Stomach (tissue), 8 donors: ENCODE measurements at regions not wholly inside any gene's neighbourhood (a gene's known extent, or its start where the extent isn't known, plus 50 kb on each side); places are given as distances from the start of the nearest gene placed in this dataset.

Experiments
- DNase-seq, 2 donors: peaks; one replicate each; pipeline versions ENCODE4 v3.0.0 to v3.0.0-alpha.2; 2013 to 2019
- H3K27ac ChIP-seq, 5 donors: fragments of 200-600 bp in 4 of 5; sonication (generic) in 4 of 5; one replicate each; pipeline ENCODE4 v1.5.1; 2013 to 2019; ENCODE audit warnings: mild to moderate bottlenecking in 1 of 5, moderate library complexity in 1 of 5
- H3K27me3 ChIP-seq, 3 donors: fragments of 200-600 bp; sonication (generic); one replicate each; pipeline ENCODE4 v1.5.1; 2017 to 2019; ENCODE audit warnings: mixed run types in 1 of 3
- H3K36me3 ChIP-seq, 4 donors: fragments of 200-600 bp; sonication (generic); 1 replicate in 3 of 4; 2 replicates in 1 of 4; pipeline ENCODE4 v1.5.1; 2016 to 2019
- H3K4me1 ChIP-seq, 4 donors: fragments of 200-600 bp; sonication (generic); one replicate each; pipeline ENCODE4 v1.5.1; 2016 to 2019
- H3K4me3 ChIP-seq, 4 donors: fragments of 200-600 bp; sonication (generic) in 3 of 4; one replicate each; pipeline ENCODE4 v1.5.1; 2016 to 2019; ENCODE audit warnings: mild to moderate bottlenecking in 1 of 4
- H3K9me3 ChIP-seq, 4 donors: fragments of 200-600 bp; sonication (generic); one replicate each; pipeline ENCODE4 v1.5.1; 2016 to 2019
- EP300 ChIP-seq: sonication (generic); formaldehyde crosslinking; IDR thresholded peaks from one replicate; pipeline ENCODE4 v1.6.1; 2017; ENCODE audit warnings: antibody characterized with exemption
- POLR2A ChIP-seq, 4 donors: fragments of 450-650 bp; IDR thresholded peaks; one replicate each; pipeline ENCODE4 v1.6.1; 2016; ENCODE audit warnings: antibody characterized with exemption in 4 of 4, control low read depth in 2 of 4, mild to moderate bottlenecking in 1 of 4, moderate library complexity in 1 of 4
- POLR2AphosphoS5 ChIP-seq, 3 donors: sonication (generic); formaldehyde crosslinking; IDR thresholded peaks; one replicate each; pipeline ENCODE4 v1.6.1; 2016; ENCODE audit warnings: antibody characterized with exemption in 3 of 3
- WGBS, 5 donors: extraction: QIAGEN DNeasy Blood & Tissue Kit in 3 of 5; methylation state at CpG; one replicate each; pipeline versions ENCODE4 v1.1.5 to v1.1.7; 2013 to 2018; 5-methylcytosine and 5-hydroxymethylcytosine counted together
- intact Hi-C: fragments of 100-400 bp; cut with DNase I; formaldehyde crosslinking; loops from one replicate; pipeline ENCODE4 v1.15.1; 2023; ENCODE audit warnings: low total_unique reads
- small RNA-seq, 4 donors: library from RNA; depleted of rRNA; stranded (forward); fragments of <200 nt; gene quantifications; one replicate each; pipeline ENCODE3, GENCODE V24; 2016
- TF ChIP-seq, protein P1 (sequence below), 7 experiments: fragments of 450-650 bp in 4 of 7; fragments of 200-600 bp in 3 of 7; sonication (generic) in 3 of 7; IDR thresholded peaks; one replicate each; pipeline ENCODE4 v1.5.1; 2016 to 2019; ENCODE audit warnings: antibody characterized with exemption in 7 of 7, control low read depth in 2 of 7, mild to moderate bottlenecking in 1 of 7
- donor health status: healthy with polysubstance abuse.
- donor health status: Bipolar disorder and iron deficiency.
- donor health status: healthy.

DNA sequence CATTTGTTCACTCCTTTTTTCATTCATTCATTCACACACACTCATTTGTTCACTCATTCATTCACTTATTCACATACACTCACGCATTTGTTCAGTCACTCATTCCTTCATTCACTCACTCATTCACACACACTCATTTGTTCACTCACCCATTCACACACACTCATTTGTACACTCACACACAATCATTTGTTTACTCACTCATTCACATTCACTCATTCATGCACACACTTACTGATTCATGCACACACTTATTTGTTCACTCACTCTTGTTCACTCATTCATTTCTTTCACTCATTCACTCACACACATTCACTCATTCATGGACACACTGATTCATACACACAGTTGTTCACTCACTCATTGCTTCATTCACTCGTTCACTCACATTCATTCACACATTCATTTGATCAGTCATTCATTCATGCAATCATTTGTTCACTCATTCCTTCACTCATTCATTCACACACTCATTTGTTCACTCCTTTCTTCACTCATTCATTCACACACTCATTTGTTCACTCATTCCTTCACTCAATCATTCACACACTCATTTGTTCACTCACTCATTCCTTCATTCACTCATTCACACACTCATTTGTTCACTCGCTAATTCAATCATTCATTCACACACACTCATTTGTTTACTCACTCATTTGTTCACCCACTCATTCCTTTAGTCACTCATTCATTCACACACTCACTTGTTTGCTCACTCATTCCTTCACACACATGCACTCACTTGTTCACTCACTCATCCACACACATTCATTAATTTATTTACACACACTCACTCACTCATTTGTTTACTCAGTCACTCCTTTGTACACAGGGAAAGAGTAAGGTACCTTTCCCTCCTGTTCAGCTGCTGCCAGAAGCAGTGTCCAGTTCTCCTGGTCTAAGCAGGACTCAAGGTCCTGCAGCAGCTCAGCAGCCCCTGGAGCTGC, 50.7 kb upstream of the BHLHE23 start:
- intact Hi-C loops = no loop called here
- no peak overlapping the region for H3K4me3 ChIP-seq
- H3K4me1 ChIP-seq = peaks cover 6 to 10% (median 8%) of the 10 kb centered on the region in 4 donors
- 69 to 87% (median 78%) methylated on average over 3 of the region's 3 CpGs for WGBS, 5 donors
- peaks cover 0 to 84% (median 46%) of the 10 kb centered on the region in 3 donors for H3K27me3 ChIP-seq
- no peaks in the 10 kb centered on the region for H3K9me3 ChIP-seq
- H3K27ac ChIP-seq = no peak overlapping the region
- DNase-seq = peak in 1 of 2 donors; percentile 21
- no peaks in the 10 kb centered on the region for H3K36me3 ChIP-seq
- TF ChIP-seq EP300 (no peak), POLR2A (IDR thresholded peaks at IDR 0.05) (no peak), POLR2AphosphoS5 (IDR thresholded peaks at IDR 0.05) (no peak)
- TF ChIP-seq, protein P1, sequence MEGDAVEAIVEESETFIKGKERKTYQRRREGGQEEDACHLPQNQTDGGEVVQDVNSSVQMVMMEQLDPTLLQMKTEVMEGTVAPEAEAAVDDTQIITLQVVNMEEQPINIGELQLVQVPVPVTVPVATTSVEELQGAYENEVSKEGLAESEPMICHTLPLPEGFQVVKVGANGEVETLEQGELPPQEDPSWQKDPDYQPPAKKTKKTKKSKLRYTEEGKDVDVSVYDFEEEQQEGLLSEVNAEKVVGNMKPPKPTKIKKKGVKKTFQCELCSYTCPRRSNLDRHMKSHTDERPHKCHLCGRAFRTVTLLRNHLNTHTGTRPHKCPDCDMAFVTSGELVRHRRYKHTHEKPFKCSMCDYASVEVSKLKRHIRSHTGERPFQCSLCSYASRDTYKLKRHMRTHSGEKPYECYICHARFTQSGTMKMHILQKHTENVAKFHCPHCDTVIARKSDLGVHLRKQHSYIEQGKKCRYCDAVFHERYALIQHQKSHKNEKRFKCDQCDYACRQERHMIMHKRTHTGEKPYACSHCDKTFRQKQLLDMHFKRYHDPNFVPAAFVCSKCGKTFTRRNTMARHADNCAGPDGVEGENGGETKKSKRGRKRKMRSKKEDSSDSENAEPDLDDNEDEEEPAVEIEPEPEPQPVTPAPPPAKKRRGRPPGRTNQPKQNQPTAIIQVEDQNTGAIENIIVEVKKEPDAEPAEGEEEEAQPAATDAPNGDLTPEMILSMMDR (IDR thresholded peaks at IDR 0.05) = no peak

DNA sequence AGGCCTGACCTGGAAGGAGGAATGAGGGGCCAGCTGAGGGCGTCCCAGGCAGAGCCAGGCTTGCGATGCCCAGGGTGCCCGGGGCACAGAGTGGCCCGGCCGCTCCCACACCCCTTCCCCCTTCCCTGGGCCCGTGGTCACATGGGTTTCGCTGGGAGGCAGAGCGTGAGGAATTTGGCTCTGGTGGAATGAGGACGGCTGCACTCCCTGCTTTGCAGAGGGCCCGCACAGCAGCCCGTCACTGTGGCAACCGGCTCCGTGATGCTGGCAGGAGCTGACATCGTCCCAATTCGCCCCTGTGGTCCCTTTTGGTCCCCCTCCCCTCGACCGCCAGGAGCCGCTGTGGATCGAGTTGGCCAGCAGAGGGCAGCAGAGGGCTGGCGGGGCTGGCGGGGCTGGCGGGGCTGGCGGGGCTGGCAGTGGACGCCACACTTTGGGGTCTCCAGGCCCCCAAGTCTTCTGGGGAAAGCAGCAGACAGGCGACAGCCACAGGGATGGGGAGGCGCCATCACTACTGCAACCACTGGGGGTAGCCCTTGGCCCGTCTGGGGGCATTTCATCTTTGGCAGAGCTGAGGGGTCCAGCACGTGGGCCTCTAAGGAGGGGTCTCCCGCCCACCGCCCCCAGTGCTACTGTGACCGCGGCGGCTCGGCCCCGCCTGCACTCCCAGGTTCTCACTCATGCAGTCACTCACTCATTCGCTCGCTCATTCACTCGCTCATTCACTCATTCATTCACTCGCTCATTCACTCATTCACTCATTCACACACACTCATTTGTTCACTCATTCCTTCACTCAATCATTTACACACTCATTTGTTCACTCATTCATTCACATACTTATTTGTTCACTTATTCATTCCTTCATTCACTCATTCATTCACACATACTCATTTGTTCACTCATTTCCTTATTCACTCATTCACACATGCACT, 49.7 kb upstream of the BHLHE23 start:
- Histone ChIP-seq H3K27me3 (peaks cover 0 to 89% (median 52%) of the 10 kb centered on the region in 3 donors), H3K27ac (no peak overlapping the region), H3K36me3 (no peaks in the 10 kb centered on the region), H3K4me1 (peaks cover 6 to 10% (median 8%) of the 10 kb centered on the region in 4 donors), H3K4me3 (no peak overlapping the region), H3K9me3 (peaks cover 0 to 1% (median 0%) of the 10 kb centered on the region in 4 donors)
- intact Hi-C loops = no loop called here
- WGBS, 5 donors = 7 to 16% (median 11%) methylated on average over 22 to 39 of the region's 39 CpGs
- peak; percentile 42 to 64 for DNase-seq
- TF ChIP-seq, protein P1 (IDR thresholded peaks at IDR 0.05) = peak in 5 of 7 experiments; percentile 45 to 90 (median 79)
- TF ChIP-seq POLR2AphosphoS5 (IDR thresholded peaks at IDR 0.05) = no peak

Small RNAs in the stretch of these regions (small RNA-seq; reads per million reads assigned to genes)
- 0 reads per million in 4 donors for gene RF00635
